ENCODE measurements at regions not wholly inside any gene's neighbourhood (a gene's known extent, or its start where the extent isn't known, plus 50 kb on each side); places are given as distances from the start of the nearest gene placed in this dataset.

DNA sequence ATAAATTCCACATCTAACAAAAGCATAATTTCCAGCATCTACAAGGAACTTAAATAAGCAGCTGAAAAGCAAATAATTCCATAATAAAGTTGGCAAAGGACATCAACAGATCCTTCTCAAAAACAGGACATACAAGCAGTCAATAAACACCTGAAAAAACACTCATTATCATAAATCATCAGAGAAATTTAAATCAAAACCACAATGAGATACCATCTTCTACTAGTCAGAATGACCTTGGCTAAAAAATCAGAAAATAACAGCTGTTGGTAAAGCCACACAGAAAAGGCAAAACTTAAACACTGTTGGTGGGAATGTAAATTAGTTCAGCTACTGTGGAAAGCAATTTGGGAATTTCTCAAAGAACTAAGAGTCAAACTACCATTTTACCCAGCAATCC is 1371.1 kb upstream of the ACO1 start:
- FAIRE-seq = no peak
- DNase-seq (ENCODE audit: insufficient read length, low spot score) = no peak
- TF ChIP-seq, protein P1, sequence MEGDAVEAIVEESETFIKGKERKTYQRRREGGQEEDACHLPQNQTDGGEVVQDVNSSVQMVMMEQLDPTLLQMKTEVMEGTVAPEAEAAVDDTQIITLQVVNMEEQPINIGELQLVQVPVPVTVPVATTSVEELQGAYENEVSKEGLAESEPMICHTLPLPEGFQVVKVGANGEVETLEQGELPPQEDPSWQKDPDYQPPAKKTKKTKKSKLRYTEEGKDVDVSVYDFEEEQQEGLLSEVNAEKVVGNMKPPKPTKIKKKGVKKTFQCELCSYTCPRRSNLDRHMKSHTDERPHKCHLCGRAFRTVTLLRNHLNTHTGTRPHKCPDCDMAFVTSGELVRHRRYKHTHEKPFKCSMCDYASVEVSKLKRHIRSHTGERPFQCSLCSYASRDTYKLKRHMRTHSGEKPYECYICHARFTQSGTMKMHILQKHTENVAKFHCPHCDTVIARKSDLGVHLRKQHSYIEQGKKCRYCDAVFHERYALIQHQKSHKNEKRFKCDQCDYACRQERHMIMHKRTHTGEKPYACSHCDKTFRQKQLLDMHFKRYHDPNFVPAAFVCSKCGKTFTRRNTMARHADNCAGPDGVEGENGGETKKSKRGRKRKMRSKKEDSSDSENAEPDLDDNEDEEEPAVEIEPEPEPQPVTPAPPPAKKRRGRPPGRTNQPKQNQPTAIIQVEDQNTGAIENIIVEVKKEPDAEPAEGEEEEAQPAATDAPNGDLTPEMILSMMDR (IDR thresholded peaks at IDR 0.05; ENCODE audit: insufficient read depth, missing control alignments) = no peak

DNA sequence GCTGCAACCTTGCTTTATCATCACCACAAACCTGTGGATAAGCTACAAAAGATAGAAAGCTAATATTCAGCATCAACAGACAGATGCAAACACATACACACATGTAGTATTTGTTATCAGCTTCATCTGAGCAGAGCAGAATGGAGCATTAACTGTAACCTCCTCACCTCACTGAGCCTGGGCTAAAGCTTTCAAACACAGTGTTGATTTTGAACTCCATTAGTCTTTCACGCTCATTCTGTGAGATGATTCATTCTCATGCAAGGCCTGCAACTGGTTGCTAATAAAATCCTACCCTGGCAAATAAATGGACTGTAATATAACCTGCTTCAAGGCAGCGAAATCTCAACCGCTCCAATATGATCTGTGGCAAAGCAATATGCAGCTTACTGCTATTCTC is 1360.6 kb upstream of the ACO1 start:
- FAIRE-seq = peak; percentile 70
- no peak for DNase-seq (ENCODE audit: insufficient read length, low spot score)
- TF ChIP-seq, protein P1 (IDR thresholded peaks at IDR 0.05; ENCODE audit: insufficient read depth, missing control alignments) = no peak

- DNase-seq (ENCODE audit: insufficient read length, low spot score) = peak; percentile 22
- peak; percentile 99 for FAIRE-seq
Measured at GRCh38 chr9:31027678-31028077, 1356.8 kb upstream of the ACO1 start.

GRCh38 chr9:31028137-31028536 is 1356.3 kb upstream of the ACO1 start:
- no peak for FAIRE-seq
- TF ChIP-seq, protein P1 (IDR thresholded peaks at IDR 0.05; ENCODE audit: insufficient read depth, missing control alignments) = no peak
- no peak for DNase-seq (ENCODE audit: insufficient read length, low spot score)

More at GRCh38 chr9:31027678-31028077, 1356.8 kb upstream of the ACO1 start:
- TF ChIP-seq, protein P1 (IDR thresholded peaks at IDR 0.05; ENCODE audit: insufficient read depth, missing control alignments) = no peak

DNA sequence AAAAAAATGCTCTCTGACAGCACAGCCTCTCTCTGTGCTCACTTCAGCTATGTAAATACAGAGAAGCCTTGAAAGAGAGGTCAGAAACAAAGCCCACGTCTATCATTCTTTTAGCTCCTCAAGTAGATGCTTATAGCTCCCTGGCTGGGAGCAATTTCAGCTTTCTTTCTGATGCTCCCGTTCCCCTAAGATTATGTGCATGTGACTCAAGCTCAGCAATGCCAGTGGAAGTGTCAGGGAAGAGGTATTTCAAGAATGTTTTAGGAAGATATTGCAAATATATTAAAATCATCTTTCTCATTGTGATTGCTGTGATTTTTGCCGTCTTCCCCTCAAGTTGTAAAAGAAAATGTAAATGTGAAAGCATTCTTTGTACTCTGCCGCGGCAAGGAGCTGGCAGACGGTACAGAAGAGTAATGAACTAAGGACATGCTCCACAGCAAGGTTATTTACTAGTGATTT is 1353.7 kb upstream of the ACO1 start:
- FAIRE-seq = no peak
- no peak for DNase-seq (ENCODE audit: insufficient read length, low spot score)
- TF ChIP-seq, protein P1 (IDR thresholded peaks at IDR 0.05; ENCODE audit: insufficient read depth, missing control alignments) = no peak

DNA sequence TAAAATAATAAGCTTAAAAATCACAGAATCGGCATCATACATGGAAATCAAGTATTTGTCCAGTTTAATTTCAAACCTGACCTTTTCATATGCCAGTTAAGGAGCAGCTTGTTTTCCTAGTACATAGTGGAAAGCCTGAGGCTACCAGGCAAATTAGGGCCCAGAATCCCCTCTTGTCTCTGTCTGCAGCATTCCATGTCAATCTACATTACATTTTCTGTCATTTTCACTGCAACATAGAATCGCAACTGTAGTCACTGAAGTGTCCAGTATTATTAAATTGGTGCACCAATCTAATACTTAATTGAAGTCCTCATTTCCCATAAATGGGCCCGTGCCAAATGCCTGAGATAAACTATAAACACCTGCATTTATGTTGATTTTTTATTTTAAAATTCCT is 1352.2 kb upstream of the ACO1 start:
- TF ChIP-seq, protein P1 (IDR thresholded peaks at IDR 0.05; ENCODE audit: insufficient read depth, missing control alignments) = no peak
- DNase-seq (ENCODE audit: insufficient read length, low spot score) (no peak), FAIRE-seq (no peak)

DNA sequence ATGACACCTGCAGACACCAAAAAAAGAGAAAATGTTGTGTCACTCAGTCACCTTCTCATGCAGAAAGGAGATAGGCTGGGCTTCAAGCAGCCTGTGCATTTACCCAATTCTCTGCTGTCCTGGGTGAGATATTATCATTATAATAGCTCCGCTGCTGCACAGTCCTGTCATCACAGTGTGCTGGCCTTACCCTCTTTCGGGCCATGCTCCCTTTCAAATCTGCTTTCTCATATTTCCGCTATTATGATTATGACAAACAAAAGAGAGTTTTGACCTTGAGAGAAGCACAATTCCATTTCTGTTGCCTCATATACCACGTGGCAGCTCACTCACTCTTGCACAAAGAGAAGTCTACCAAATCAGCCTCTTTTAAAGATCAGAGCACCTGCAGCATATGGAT is 1350.1 kb upstream of the ACO1 start:
- FAIRE-seq (no peak), DNase-seq (ENCODE audit: insufficient read length, low spot score) (no peak)
- TF ChIP-seq, protein P1 (IDR thresholded peaks at IDR 0.05; ENCODE audit: insufficient read depth, missing control alignments) = no peak

Data from D721Med (cell line).